ENCODE measurements at regions not wholly inside any gene's neighbourhood (a gene's known extent, or its start where the extent isn't known, plus 50 kb on each side); places are given as distances from the start of the nearest gene placed in this dataset.

- H3K4me2 ChIP-seq (replicated peaks; ENCODE audit: low read depth, low read length, poor library complexity, severe bottlenecking): no peak overlapping the region
- H2AFZ ChIP-seq (ENCODE audit: insufficient read depth, low read depth, low read length, poor library complexity, severe bottlenecking): no peak overlapping the region
- no peaks in the 10 kb centered on the region for H3K9me3 ChIP-seq (ENCODE audit: control extremely low read depth in 1 of 3, control insufficient read depth in 2 of 3, insufficient read depth in 1 of 3, low read length in 2 of 3)
- no peak overlapping the region for H3K9ac ChIP-seq (ENCODE audit: low read length)
- ChIA-PET POLR2A (no interaction called here), CTCF (no interaction called here)
- intact Hi-C loops (cut with micrococcal nuclease): no loop called here
- H3K79me2 ChIP-seq (ENCODE audit: control insufficient read depth, insufficient read depth, low read length): no peaks in the 10 kb centered on the region
- DNase-seq: no peak
- Mint-ChIP-seq H3K27ac (no peak overlapping the region), H3K9me3 (ENCODE audit: insufficient read depth) (no peaks in the 10 kb centered on the region), H3K27me3 (no peaks in the 10 kb centered on the region), H3K4me1 (no peaks in the 10 kb centered on the region), H3K4me3 (no peak overlapping the region)
- 60% methylated on average over 1 of the region's 1 CpG for WGBS (ENCODE audit: insufficient coverage)
- no peak for ATAC-seq (ENCODE audit: low read depth)
- H4K20me1 ChIP-seq (ENCODE audit: control insufficient read depth, insufficient read depth, low read length, poor library complexity, severe bottlenecking): no peaks in the 10 kb centered on the region
- no peaks in the 10 kb centered on the region for H3K27me3 ChIP-seq (replicated peaks in 1 of 4; ENCODE audit: control extremely low read depth in 1 of 4, control insufficient read depth in 3 of 4, insufficient read depth in 4 of 4, low read length in 3 of 4)
- TF ChIP-seq EZH2 (IDR thresholded peaks at IDR 0.05; ENCODE audit: borderline replicate concordance, insufficient read depth, low read depth, low read length, poor library complexity, severe bottlenecking): no peak
- TF ChIP-seq, protein P1, sequence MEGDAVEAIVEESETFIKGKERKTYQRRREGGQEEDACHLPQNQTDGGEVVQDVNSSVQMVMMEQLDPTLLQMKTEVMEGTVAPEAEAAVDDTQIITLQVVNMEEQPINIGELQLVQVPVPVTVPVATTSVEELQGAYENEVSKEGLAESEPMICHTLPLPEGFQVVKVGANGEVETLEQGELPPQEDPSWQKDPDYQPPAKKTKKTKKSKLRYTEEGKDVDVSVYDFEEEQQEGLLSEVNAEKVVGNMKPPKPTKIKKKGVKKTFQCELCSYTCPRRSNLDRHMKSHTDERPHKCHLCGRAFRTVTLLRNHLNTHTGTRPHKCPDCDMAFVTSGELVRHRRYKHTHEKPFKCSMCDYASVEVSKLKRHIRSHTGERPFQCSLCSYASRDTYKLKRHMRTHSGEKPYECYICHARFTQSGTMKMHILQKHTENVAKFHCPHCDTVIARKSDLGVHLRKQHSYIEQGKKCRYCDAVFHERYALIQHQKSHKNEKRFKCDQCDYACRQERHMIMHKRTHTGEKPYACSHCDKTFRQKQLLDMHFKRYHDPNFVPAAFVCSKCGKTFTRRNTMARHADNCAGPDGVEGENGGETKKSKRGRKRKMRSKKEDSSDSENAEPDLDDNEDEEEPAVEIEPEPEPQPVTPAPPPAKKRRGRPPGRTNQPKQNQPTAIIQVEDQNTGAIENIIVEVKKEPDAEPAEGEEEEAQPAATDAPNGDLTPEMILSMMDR (IDR thresholded peaks at IDR 0.05): no peak
- H3K36me3 ChIP-seq (replicated peaks in 1 of 2; ENCODE audit: control extremely low read depth in 1 of 2, control insufficient read depth in 1 of 2, extremely low read depth in 1 of 2, insufficient read depth in 2 of 2, low read length in 1 of 2): no peaks in the 10 kb centered on the region
- no peak overlapping the region for H3K27ac ChIP-seq (ENCODE audit: low read length in 2 of 2)
- no peak overlapping the region for H3K4me3 ChIP-seq (ENCODE audit: control extremely low read depth in 1 of 5, extremely low read depth in 1 of 5, insufficient read depth in 1 of 5, low read depth in 2 of 5, low read length in 4 of 5)
- no peaks in the 10 kb centered on the region for H3K4me1 ChIP-seq (ENCODE audit: control insufficient read depth in 2 of 2, insufficient read depth in 2 of 2, low read length in 2 of 2)
Measured at GRCh38 chr15:36156879-36157427, 422.5 kb upstream of the CDIN1 start.

- Mint-ChIP-seq H3K9me3 (ENCODE audit: insufficient read depth) (peaks cover 3% of the 10 kb centered on the region), H3K4me1 (no peaks in the 10 kb centered on the region), H3K27me3 (no peaks in the 10 kb centered on the region), H3K27ac (no peak overlapping the region), H3K4me3 (no peak overlapping the region)
- ATAC-seq (ENCODE audit: low read depth) (no peak), DNase-seq (no peak)
- no peak overlapping the region for H2AFZ ChIP-seq (ENCODE audit: insufficient read depth, low read depth, low read length, poor library complexity, severe bottlenecking)
- ChIA-PET POLR2A (no interaction called here), CTCF (no interaction called here)
- intact Hi-C loops (cut with micrococcal nuclease): no loop called here
- no peak overlapping the region for H3K4me2 ChIP-seq (replicated peaks; ENCODE audit: low read depth, low read length, poor library complexity, severe bottlenecking)
- TF ChIP-seq EZH2 (IDR thresholded peaks at IDR 0.05; ENCODE audit: borderline replicate concordance, insufficient read depth, low read depth, low read length, poor library complexity, severe bottlenecking): no peak
- TF ChIP-seq, protein P1 (IDR thresholded peaks at IDR 0.05): no peak
- no peaks in the 10 kb centered on the region for H3K4me1 ChIP-seq (ENCODE audit: control insufficient read depth in 2 of 2, insufficient read depth in 2 of 2, low read length in 2 of 2)
- no peaks in the 10 kb centered on the region for H3K9me3 ChIP-seq (ENCODE audit: control extremely low read depth in 1 of 3, control insufficient read depth in 2 of 3, insufficient read depth in 1 of 3, low read length in 2 of 3)
- no peaks in the 10 kb centered on the region for H3K36me3 ChIP-seq (replicated peaks in 1 of 2; ENCODE audit: control extremely low read depth in 1 of 2, control insufficient read depth in 1 of 2, extremely low read depth in 1 of 2, insufficient read depth in 2 of 2, low read length in 1 of 2)
- no peak overlapping the region for H3K27ac ChIP-seq (ENCODE audit: low read length in 2 of 2)
- H3K9ac ChIP-seq (ENCODE audit: low read length): no peak overlapping the region
- no CpG with 5 or more reads among the region's 1 CpG for WGBS (ENCODE audit: insufficient coverage)
- H3K79me2 ChIP-seq (ENCODE audit: control insufficient read depth, insufficient read depth, low read length): no peaks in the 10 kb centered on the region
- H3K27me3 ChIP-seq (replicated peaks in 1 of 4; ENCODE audit: control extremely low read depth in 1 of 4, control insufficient read depth in 3 of 4, insufficient read depth in 4 of 4, low read length in 3 of 4): no peaks in the 10 kb centered on the region
- no peak overlapping the region for H3K4me3 ChIP-seq (ENCODE audit: control extremely low read depth in 1 of 5, extremely low read depth in 1 of 5, insufficient read depth in 1 of 5, low read depth in 2 of 5, low read length in 4 of 5)
- no peaks in the 10 kb centered on the region for H4K20me1 ChIP-seq (ENCODE audit: control insufficient read depth, insufficient read depth, low read length, poor library complexity, severe bottlenecking)
Measured at GRCh38 chr15:36160351-36160750, 419.1 kb upstream of the CDIN1 start.
